A673 (cell line): ENCODE measurements at regions not wholly inside any gene's neighbourhood (a gene's known extent, or its start where the extent isn't known, plus 50 kb on each side); places are given as distances from the start of the nearest gene placed in this dataset.

Source experiments
- BruUV-seq: library from RNA; stranded (reverse); fragments of 400-500 nt; replicated peaks from 2 replicates; lab custom pipeline; 2021; lab: Mats Ljungman, UMichigan
- CTCF ChIA-PET: fragments of 300-600 bp; sonication (Branson Sonifier 250); formaldehyde crosslinking; loops from one replicate; lab custom pipeline; 2022; ENCODE audit warnings: antibody characterized with exemption; lab: Charles Lee
- POLR2A ChIA-PET: fragments of 300-600 bp; sonication (Branson Sonifier 250); formaldehyde crosslinking; loops from one replicate; lab custom pipeline; 2022; ENCODE audit warnings: antibody characterized with exemption; ENCODE audit not compliant: low non-redundant PET; lab: Charles Lee
- DNase-seq: peaks from one replicate; pipeline ENCODE4 v3.0.0-alpha.2; 2015; ENCODE audit warnings: low spot score
- H3K27ac ChIP-seq: fragments of 200-600 bp; sonication (generic); 2 replicates; pipeline ENCODE4 v1.5.1; 2016; ENCODE audit warnings: mixed run types, low read depth, mild to moderate bottlenecking, mixed read lengths, antibody characterized with exemption, low read length; ENCODE audit not compliant: poor library complexity, severe bottlenecking
- H3K27me3 ChIP-seq: fragments of 200-600 bp; sonication (generic); replicated peaks from 2 replicates; pipeline ENCODE4 v1.6.1; 2017; ENCODE audit warnings: mixed run types, low read depth, mild to moderate bottlenecking, mixed read lengths, antibody characterized with exemption, low read length; ENCODE audit not compliant: insufficient read depth, poor library complexity
- H3K36me3 ChIP-seq: fragments of 200-600 bp; sonication (generic); 2 replicates; pipeline ENCODE4 v1.6.1; 2016; ENCODE audit warnings: mixed run types, mild to moderate bottlenecking, mixed read lengths, antibody characterized with exemption, low read length; ENCODE audit not compliant: insufficient read depth, poor library complexity, severe bottlenecking
- H3K4me1 ChIP-seq: fragments of 200-600 bp; sonication (generic); 2 replicates; pipeline ENCODE4 v1.6.1; 2017; ENCODE audit warnings: mixed run types, mild to moderate bottlenecking, mixed read lengths, antibody characterized with exemption, low read length; ENCODE audit not compliant: insufficient read depth, poor library complexity, severe bottlenecking
- H3K4me3 ChIP-seq: fragments of 200-600 bp; sonication (generic); 2 replicates; pipeline ENCODE4 v1.5.1; 2016; ENCODE audit warnings: low read depth, mixed run types, mild to moderate bottlenecking, mixed read lengths, low read length; ENCODE audit not compliant: poor library complexity, severe bottlenecking
- H3K9me3 ChIP-seq: fragments of 200-600 bp; sonication (generic); 2 replicates; pipeline ENCODE4 v1.6.1; 2016; ENCODE audit warnings: mixed run types, low read depth, mild to moderate bottlenecking, mixed read lengths, antibody characterized with exemption, low read length; ENCODE audit not compliant: poor library complexity, severe bottlenecking
- CTCF ChIP-seq: fragments of 300-800, 200-600 bp; sonication (generic); conservative IDR thresholded peaks from 2 replicates; pipeline ENCODE4 v1.5.1; 2017; ENCODE audit warnings: low read depth, mild to moderate bottlenecking, antibody characterized with exemption, low read length, moderate library complexity, mixed read lengths
- EZH2 ChIP-seq: fragments of 200-600 bp; sonication (generic); IDR thresholded peaks from 2 replicates; pipeline ENCODE4 v1.6.1; 2017; ENCODE audit warnings: borderline replicate concordance, low read depth, mild to moderate bottlenecking, mixed read lengths, antibody characterized with exemption, low read length; ENCODE audit not compliant: poor library complexity, severe bottlenecking
- intact Hi-C: fragments of 100-400 bp; cut with micrococcal nuclease; formaldehyde crosslinking; loops from one replicate; pipeline ENCODE4 v1.10.0; 2022; ENCODE audit not compliant: unreplicated experiment

DNA sequence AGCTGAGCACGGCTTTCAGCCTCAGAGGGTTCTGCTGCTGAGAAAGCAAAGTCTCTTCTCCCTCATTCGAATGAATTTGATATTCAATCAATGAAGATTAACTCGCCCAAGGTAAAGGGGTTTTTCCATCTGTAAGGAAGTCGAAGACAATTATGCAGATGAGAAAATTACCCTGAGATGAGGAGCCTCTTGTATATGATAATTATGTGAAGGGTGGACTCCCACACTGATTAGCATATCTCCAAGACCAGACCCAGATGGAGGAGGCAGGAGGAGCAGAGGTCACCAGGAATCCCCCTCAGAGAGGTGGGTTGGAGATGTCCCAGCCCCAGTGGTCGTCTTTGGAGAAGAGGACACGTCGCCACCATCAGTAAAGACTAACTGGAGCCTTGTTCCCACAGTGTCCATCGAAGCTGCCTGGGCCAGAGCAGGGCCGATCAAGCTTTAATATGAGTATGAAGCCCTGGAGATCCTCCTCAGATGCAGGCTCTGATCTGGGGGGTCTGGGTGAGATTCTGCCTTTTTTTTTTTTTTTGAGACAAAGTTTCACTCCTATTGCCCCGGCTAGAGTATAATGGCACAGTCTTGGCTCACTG, 61.5 kb upstream of the LHX1 start:
- Histone ChIP-seq H3K4me3 (no peak overlapping the region), H3K36me3 (no peaks in the 10 kb centered on the region), H3K4me1 (no peaks in the 10 kb centered on the region), H3K9me3 (no peaks in the 10 kb centered on the region), H3K27ac (no peak overlapping the region), H3K27me3 (no peaks in the 10 kb centered on the region)
- intact Hi-C loops, result no loop called here
- ChIA-PET CTCF (no interaction called here), POLR2A (no interaction called here)
- BruUV-seq, result no TSS peak
- no peak for DNase-seq
- TF ChIP-seq EZH2 (no peak), CTCF (no peak)

- CTCF ChIA-PET, result no interaction called here
- intact Hi-C loops, result no loop called here
- no TSS peak for BruUV-seq
Measured at GRCh38 chr17:36876966-36877365, 60.3 kb upstream of the LHX1 start.

GRCh38 chr17:36877771-36878170, 59.5 kb upstream of the LHX1 start:
- H3K9me3 ChIP-seq, result no peaks in the 10 kb centered on the region
- intact Hi-C loops, result no loop called here
- no peak overlapping the region for H3K27ac ChIP-seq
- no peaks in the 10 kb centered on the region for H3K36me3 ChIP-seq
- CTCF ChIA-PET, result no interaction called here
- POLR2A ChIA-PET, result no interaction called here
- no peak overlapping the region for H3K4me3 ChIP-seq
- no peaks in the 10 kb centered on the region for H3K4me1 ChIP-seq
- no TSS peak for BruUV-seq
- DNase-seq, result no peak
- no peak for TF ChIP-seq CTCF
- no peak for TF ChIP-seq EZH2
- H3K27me3 ChIP-seq, result no peaks in the 10 kb centered on the region

More at GRCh38 chr17:36876966-36877365, 60.3 kb upstream of the LHX1 start:
- H3K4me3 ChIP-seq, result no peak overlapping the region
- H3K27me3 ChIP-seq, result no peaks in the 10 kb centered on the region
- H3K36me3 ChIP-seq, result no peaks in the 10 kb centered on the region
- TF ChIP-seq CTCF, result no peak
- no peak for TF ChIP-seq EZH2
- no peaks in the 10 kb centered on the region for H3K4me1 ChIP-seq
- no peaks in the 10 kb centered on the region for H3K9me3 ChIP-seq
- no peak for DNase-seq
- H3K27ac ChIP-seq, result no peak overlapping the region
- POLR2A ChIA-PET, result no interaction called here
